NCI-H128 (cell line): ENCODE measurements at regions not wholly inside any gene's neighbourhood (a gene's known extent, or its start where the extent isn't known, plus 50 kb on each side); places are given as distances from the start of the nearest gene placed in this dataset.
"Not testable (repeated sequence)": the region's sequence is repeated elsewhere in the genome, so short reads cannot be mapped to it uniquely, and the experiment has no call there.

Experiments
- DNase-seq: peaks from one replicate; lab custom pipeline; 2025; ENCODE audit not compliant: unreplicated experiment; lab: John Stamatoyannopoulos, UW

GRCh38 chr5:174997688-174998087 lies 273.3 kb downstream of the MSX2 start:
- DNase-seq = no peak

GRCh38 chr5:174996941-174997340 lies 272.6 kb downstream of the MSX2 start:
- DNase-seq = no peak

GRCh38 chr5:174995827-174996226 lies 271.4 kb downstream of the MSX2 start:
- no peak for DNase-seq

GRCh38 chr5:174991847-174992246 lies 267.5 kb downstream of the MSX2 start:
- no peak for DNase-seq

GRCh38 chr5:174990909-174991308 lies 266.5 kb downstream of the MSX2 start:
- DNase-seq = no peak

- DNase-seq = no peak
Measured at GRCh38 chr5:174987443-174988012, 263.1 kb downstream of the MSX2 start.

GRCh38 chr5:174984863-174985262 lies 260.5 kb downstream of the MSX2 start:
- no peak for DNase-seq

GRCh38 chr5:174982485-174982884 lies 258.1 kb downstream of the MSX2 start:
- no peak for DNase-seq

GRCh38 chr5:174981416-174981815 lies 257.0 kb downstream of the MSX2 start:
- no peak for DNase-seq

GRCh38 chr5:174980952-174981351 lies 256.6 kb downstream of the MSX2 start:
- DNase-seq = no peak

- DNase-seq = peak; percentile 13
Measured at GRCh38 chr5:174972291-174972690, 247.9 kb downstream of the MSX2 start.

- no peak for DNase-seq
Measured at GRCh38 chr5:174971210-174971609, 246.8 kb downstream of the MSX2 start.

GRCh38 chr5:174970502-174970901 lies 246.1 kb downstream of the MSX2 start:
- DNase-seq = no peak

- no peak for DNase-seq
Measured at GRCh38 chr5:174953871-174954270, 229.5 kb downstream of the MSX2 start.

- DNase-seq = peak; percentile 30
Measured at GRCh38 chr5:174951151-174951780, 226.9 kb downstream of the MSX2 start.

GRCh38 chr5:174947548-174947947 lies 223.2 kb downstream of the MSX2 start:
- DNase-seq = no peak

GRCh38 chr5:174945853-174946252 lies 221.5 kb downstream of the MSX2 start:
- DNase-seq = no peak

GRCh38 chr5:174943785-174944184 lies 219.4 kb downstream of the MSX2 start:
- DNase-seq = no peak

- DNase-seq = not testable (repeated sequence)
Measured at GRCh38 chr5:174943002-174943401, 218.6 kb downstream of the MSX2 start.

- DNase-seq = no peak
Measured at GRCh38 chr5:174937201-174938123, 213.1 kb downstream of the MSX2 start.

- peak; percentile 16 for DNase-seq
Measured at GRCh38 chr5:174935854-174936474, 211.6 kb downstream of the MSX2 start.
